ENCODE measurements at regions not wholly inside any gene's neighbourhood (a gene's known extent, or its start where the extent isn't known, plus 50 kb on each side); places are given as distances from the start of the nearest gene placed in this dataset.

- no peaks in the 10 kb centered on the region for H4K20me1 ChIP-seq (replicated peaks in 1 of 2; ENCODE audit: control insufficient read depth in 1 of 2, insufficient read depth in 2 of 2, low read length in 2 of 2)
- DNase-seq (ENCODE audit: low read depth in 1 of 2, low spot score in 2 of 2) (no peak), FAIRE-seq (no peak)
- no peak overlapping the region for H2BK12ac ChIP-seq (ENCODE audit: low read depth, low read length)
- H3K23me2 ChIP-seq (ENCODE audit: low read depth, low read length) = no peaks in the 10 kb centered on the region
- 89% methylated on average over 4 of the region's 4 CpGs; no CpG with 5 or more reads in 1 of the 2 experiments for WGBS, 2 experiments (ENCODE audit: extremely low coverage in 1 of 2, insufficient coverage in 1 of 2, insufficient read length in 1 of 2, insufficient replicate concordance in 2 of 2, low coverage in 1 of 2, low lambda C conversion rate in 2 of 2, missing lambda C conversion rate in 1 of 2)
- no peak overlapping the region for H2BK5ac ChIP-seq (ENCODE audit: low read depth, low read length)
- no peak overlapping the region for H4K8ac ChIP-seq (ENCODE audit: extremely low read depth, insufficient read depth, low read length)
- H3K79me2 ChIP-seq (ENCODE audit: control insufficient read depth in 1 of 2, insufficient read depth in 2 of 2, low read length in 2 of 2) = no peaks in the 10 kb centered on the region
- H3K9ac ChIP-seq (replicated peaks in 1 of 4; ENCODE audit: extremely low read depth in 1 of 4, low read depth in 3 of 4, low read length in 3 of 4) = no peak overlapping the region
- H3K36me3 ChIP-seq (ENCODE audit: control insufficient read depth in 2 of 4, insufficient read depth in 4 of 4, low read length in 3 of 4) = no peaks in the 10 kb centered on the region
- H3K4me3 ChIP-seq (ENCODE audit: extremely low read depth in 1 of 4, insufficient read depth in 2 of 4, low read depth in 3 of 4, low read length in 4 of 4) = no peak overlapping the region
- no peak overlapping the region for H2AFZ ChIP-seq (ENCODE audit: low read length)
- H2BK120ac ChIP-seq (replicated peaks; ENCODE audit: low read depth, low read length) = no peak overlapping the region
- H3K4me2 ChIP-seq (ENCODE audit: insufficient read depth in 1 of 2, low read depth in 2 of 2, low read length in 2 of 2) = no peak overlapping the region
- H4K5ac ChIP-seq (ENCODE audit: insufficient read length, low read depth, low read length) = no peak overlapping the region
- H3K4me1 ChIP-seq (replicated peaks in 1 of 4; ENCODE audit: control insufficient read depth in 3 of 4, insufficient read depth in 4 of 4, low read length in 3 of 4) = no peaks in the 10 kb centered on the region
- H3K9me3 ChIP-seq (ENCODE audit: insufficient read depth in 2 of 2, low read depth in 1 of 2, low read length in 1 of 2) = no peaks in the 10 kb centered on the region
- no peak overlapping the region for H2BK15ac ChIP-seq (ENCODE audit: low read length)
- H3K79me1 ChIP-seq (ENCODE audit: low read depth, low read length) = no peaks in the 10 kb centered on the region
- no peak overlapping the region for H3K56ac ChIP-seq (replicated peaks; ENCODE audit: insufficient read length, low read depth, low read length)
- no peak overlapping the region for H2AK5ac ChIP-seq (ENCODE audit: low read depth, low read length)
- CTCF ChIA-PET (ENCODE audit: partially characterized antibody) = no interaction called here
- no peak overlapping the region for H3K4ac ChIP-seq (replicated peaks; ENCODE audit: insufficient read length, low read depth, low read length)
- H3K23ac ChIP-seq (ENCODE audit: insufficient read length) = no peak overlapping the region
- POLR2A ChIA-PET (ENCODE audit: partially characterized antibody) = no interaction called here
- no peaks in the 10 kb centered on the region for H3K27me3 ChIP-seq (replicated peaks in 1 of 4; ENCODE audit: control insufficient read depth in 3 of 4, extremely low read depth in 1 of 4, insufficient read depth in 3 of 4, low read length in 3 of 4)
- no peak overlapping the region for H3K27ac ChIP-seq (ENCODE audit: low read depth, low read length)
- H3K14ac ChIP-seq (ENCODE audit: insufficient read length) = no peak overlapping the region
- H3K18ac ChIP-seq (ENCODE audit: extremely low read depth, low read length) = no peak overlapping the region
- no peak overlapping the region for H4K91ac ChIP-seq (replicated peaks; ENCODE audit: insufficient read length, low read length)
- no peak overlapping the region for H2BK20ac ChIP-seq (ENCODE audit: low read length)
- no peak for TF ChIP-seq NRF1 (IDR thresholded peaks at IDR 0.05; ENCODE audit: low read depth, low read length)
- TF ChIP-seq, protein P1, sequence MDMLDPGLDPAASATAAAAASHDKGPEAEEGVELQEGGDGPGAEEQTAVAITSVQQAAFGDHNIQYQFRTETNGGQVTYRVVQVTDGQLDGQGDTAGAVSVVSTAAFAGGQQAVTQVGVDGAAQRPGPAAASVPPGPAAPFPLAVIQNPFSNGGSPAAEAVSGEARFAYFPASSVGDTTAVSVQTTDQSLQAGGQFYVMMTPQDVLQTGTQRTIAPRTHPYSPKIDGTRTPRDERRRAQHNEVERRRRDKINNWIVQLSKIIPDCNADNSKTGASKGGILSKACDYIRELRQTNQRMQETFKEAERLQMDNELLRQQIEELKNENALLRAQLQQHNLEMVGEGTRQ (IDR thresholded peaks at IDR 0.05; ENCODE audit: low read length) = no peak
- no peak for TF ChIP-seq PHF8 (conservative IDR thresholded peaks at IDR 0.05; ENCODE audit: low read depth, low read length)
- no peak for TF ChIP-seq RBBP5 (IDR thresholded peaks at IDR 0.05; ENCODE audit: borderline replicate concordance, low read depth, low read length)
- TF ChIP-seq EP300 (IDR thresholded peaks at IDR 0.05; ENCODE audit: borderline replicate concordance in 1 of 2, low read depth in 2 of 2, low read length in 2 of 2) = no peak
- no peak for TF ChIP-seq YY1 (IDR thresholded peaks at IDR 0.05; ENCODE audit: low read depth, low read length)
- no peak for TF ChIP-seq SP4 (IDR thresholded peaks at IDR 0.05; ENCODE audit: low read length)
- TF ChIP-seq SUZ12 (IDR thresholded peaks at IDR 0.05; ENCODE audit: low read length) = no peak
- no peak for TF ChIP-seq HDAC2 (IDR thresholded peaks at IDR 0.05; ENCODE audit: borderline replicate concordance in 1 of 2, low read depth in 2 of 2, low read length in 2 of 2)
- TF ChIP-seq RFX5 (IDR thresholded peaks at IDR 0.05; ENCODE audit: borderline replicate concordance, low read depth, low read length) = no peak
- no peak for TF ChIP-seq SIN3A (conservative IDR thresholded peaks at IDR 0.05 in 1 of 2, IDR thresholded peaks at IDR 0.05 in 1 of 2; ENCODE audit: low read depth in 1 of 2, low read length in 2 of 2)
- TF ChIP-seq BACH1 (IDR thresholded peaks at IDR 0.05; ENCODE audit: low read length) = no peak
- TF ChIP-seq, protein P2, sequence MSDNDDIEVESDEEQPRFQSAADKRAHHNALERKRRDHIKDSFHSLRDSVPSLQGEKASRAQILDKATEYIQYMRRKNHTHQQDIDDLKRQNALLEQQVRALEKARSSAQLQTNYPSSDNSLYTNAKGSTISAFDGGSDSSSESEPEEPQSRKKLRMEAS (IDR thresholded peaks at IDR 0.05) = no peak
Measured at GRCh38 chr12:60845696-60846095, 1249.9 kb downstream of the SLC16A7 start.
